Stimulated activated CD4-positive, alpha-beta T cell treated with anti-CD3 and anti-CD28 coated beads, Interleukin-1b, Interleukin-23, amount 100 ng/mL, for 24 hours (primary cell): ENCODE measurements at regions not wholly inside any gene's neighbourhood (a gene's known extent, or its start where the extent isn't known, plus 50 kb on each side); places are given as distances from the start of the nearest gene placed in this dataset.
"Not testable (repeated sequence)": the region's sequence is repeated elsewhere in the genome, so short reads cannot be mapped to it uniquely, and the experiment has no call there.

ENCODE experiments used
- DNase-seq, 4 experiments: peaks; one replicate each; pipeline ENCODE4 v3.0.0-alpha.2; 2020; ENCODE audit warnings: low read depth in 4 of 4, low spot score in 1 of 4

GRCh38 chr16:29246091-29246490 lies 160.4 kb downstream of the NPIPB11 start:
- DNase-seq = not testable (repeated sequence)

- DNase-seq = no peak
Observed at GRCh38 chr16:29237971-29238370, 168.5 kb downstream of the NPIPB11 start.

- not testable (repeated sequence) for DNase-seq
Observed at GRCh38 chr16:29237495-29237894, 169.0 kb downstream of the NPIPB11 start.

GRCh38 chr16:29237023-29237422 lies 169.5 kb downstream of the NPIPB11 start:
- not testable (repeated sequence) for DNase-seq

- DNase-seq = not testable (repeated sequence)
Observed at GRCh38 chr16:29235836-29236370, 170.6 kb downstream of the NPIPB11 start.

GRCh38 chr16:29234536-29235275 lies 171.8 kb downstream of the NPIPB11 start:
- not testable (repeated sequence) for DNase-seq

- DNase-seq = not testable (repeated sequence)
Observed at GRCh38 chr16:29233705-29234404, 172.7 kb downstream of the NPIPB11 start.

- no peak for DNase-seq
Observed at GRCh38 chr16:29232811-29233704, 173.5 kb downstream of the NPIPB11 start.

GRCh38 chr16:29232160-29232705 lies 174.3 kb downstream of the NPIPB11 start:
- DNase-seq = not testable (repeated sequence)

GRCh38 chr16:29231244-29231643 lies 175.3 kb downstream of the NPIPB11 start:
- DNase-seq = no peak

GRCh38 chr16:29230671-29231096 lies 175.8 kb downstream of the NPIPB11 start:
- DNase-seq = no peak

GRCh38 chr16:29230006-29230668 lies 176.4 kb downstream of the NPIPB11 start:
- DNase-seq = not testable (repeated sequence)

GRCh38 chr16:29229616-29230005 lies 176.9 kb downstream of the NPIPB11 start:
- not testable (repeated sequence) for DNase-seq

GRCh38 chr16:29228664-29229611 lies 177.6 kb downstream of the NPIPB11 start:
- DNase-seq = not testable (repeated sequence)

GRCh38 chr16:29227751-29228663 lies 178.5 kb downstream of the NPIPB11 start:
- DNase-seq = peak in 3 of 4 experiments; percentile 4 to 33 (median 12)

- no peak for DNase-seq
Observed at GRCh38 chr16:29226782-29227181, 179.7 kb downstream of the NPIPB11 start.

GRCh38 chr16:29224675-29225074 lies 181.8 kb downstream of the NPIPB11 start:
- not testable (repeated sequence) for DNase-seq

GRCh38 chr16:29222615-29223014 lies 183.9 kb downstream of the NPIPB11 start:
- not testable (repeated sequence) for DNase-seq
